MM.1S (cell line): ENCODE measurements at regions not wholly inside any gene's neighbourhood (a gene's known extent, or its start where the extent isn't known, plus 50 kb on each side); places are given as distances from the start of the nearest gene placed in this dataset.
"Not testable (repeated sequence)": the region's sequence is repeated elsewhere in the genome, so short reads cannot be mapped to it uniquely, and the experiment has no call there.

ENCODE experiments used
- DNase-seq: peaks from one replicate; pipeline ENCODE4 v3.0.0-alpha.2; 2015
- H2AFZ ChIP-seq: fragments of 300-600 bp; sonication (generic); 2 replicates; pipeline ENCODE4 v1.6.0; 2016; ENCODE audit warnings: antibody characterized with exemption, low read length
- H3F3A ChIP-seq: fragments of 300-600 bp; sonication (generic); 2 replicates; pipeline ENCODE4 v1.6.1; 2016; ENCODE audit warnings: mild to moderate bottlenecking, antibody characterized with exemption, low read length, moderate library complexity, mixed read lengths; ENCODE audit not compliant: insufficient read depth
- H3K27ac ChIP-seq: fragments of 300-600 bp; sonication (generic); 2 replicates; pipeline ENCODE4 v1.5.1; 2016; ENCODE audit warnings: mild to moderate bottlenecking, low read length
- H3K27me3 ChIP-seq: fragments of 300-600 bp; sonication (generic); replicated peaks from 2 replicates; pipeline ENCODE4 v1.6.0; 2016; ENCODE audit warnings: low read length; ENCODE audit not compliant: insufficient read depth
- H3K36me3 ChIP-seq: fragments of 300-600 bp; sonication (generic); replicated peaks from 2 replicates; pipeline ENCODE4 v1.6.1; 2016; ENCODE audit warnings: mild to moderate bottlenecking, low read length, mixed read lengths; ENCODE audit not compliant: insufficient read depth
- H3K4me1 ChIP-seq: fragments of 300-600 bp; sonication (generic); 2 replicates; pipeline ENCODE4 v1.6.1; 2016; ENCODE audit warnings: low read length, mixed read lengths
- H3K4me2 ChIP-seq: fragments of 300-600 bp; sonication (generic); 2 replicates; pipeline ENCODE4 v1.6.0; 2016; ENCODE audit warnings: low read depth, low read length
- H3K4me3 ChIP-seq: fragments of 300-600 bp; sonication (generic); 2 replicates; pipeline ENCODE4 v1.5.1; 2016; ENCODE audit warnings: low read length, mixed read lengths
- H3K79me2 ChIP-seq: fragments of 300-600 bp; sonication (generic); 2 replicates; pipeline ENCODE4 v1.6.1; 2016; ENCODE audit warnings: mixed run types, low read length, mixed read lengths
- H3K9ac ChIP-seq: fragments of 300-600 bp; sonication (generic); 2 replicates; pipeline ENCODE4 v1.6.1; 2016; ENCODE audit warnings: low read length, mixed read lengths
- H3K9me2 ChIP-seq: fragments of 300-600 bp; sonication (generic); replicated peaks from 2 replicates; pipeline ENCODE4 v1.6.1; 2016; ENCODE audit warnings: mild to moderate bottlenecking, low read length, mixed read lengths; ENCODE audit not compliant: insufficient read depth
- H3K9me3 ChIP-seq: fragments of 300-600 bp; sonication (generic); replicated peaks from 2 replicates; pipeline ENCODE4 v1.6.1; 2016; ENCODE audit warnings: mild to moderate bottlenecking, low read length, mixed read lengths; ENCODE audit not compliant: insufficient read depth
- H4K20me1 ChIP-seq: fragments of 300-600 bp; sonication (generic); 2 replicates; pipeline ENCODE4 v1.6.1; 2016; ENCODE audit warnings: mild to moderate bottlenecking, low read length, moderate library complexity, mixed read lengths; ENCODE audit not compliant: insufficient read depth
- CTCF ChIP-seq: fragments of 300-600 bp; sonication (generic); IDR thresholded peaks from 2 replicates; pipeline ENCODE4 v1.5.1; 2016; ENCODE audit warnings: antibody characterized with exemption, low read length, mixed read lengths
- EZH2 ChIP-seq: fragments of 300-600 bp; sonication (generic); optimal IDR thresholded peaks from 2 replicates; pipeline ENCODE3; 2017; ENCODE audit warnings: low read depth, mild to moderate bottlenecking, antibody characterized with exemption, low read length, mixed read lengths
- EZH2phosphoT487 ChIP-seq: fragments of 300-600 bp; sonication (generic); IDR thresholded peaks from 2 replicates; pipeline ENCODE4 v1.6.1; 2018; ENCODE audit warnings: antibody characterized with exemption, low read length

- H4K20me1 ChIP-seq, result no peaks in the 10 kb centered on the region
- no peak overlapping the region for H3K4me2 ChIP-seq
- H3K36me3 ChIP-seq, result no peaks in the 10 kb centered on the region
- H3K27me3 ChIP-seq, result no peaks in the 10 kb centered on the region
- H3K9ac ChIP-seq, result no peak overlapping the region
- H3F3A ChIP-seq, result no peaks in the 10 kb centered on the region
- H3K4me3 ChIP-seq, result no peak overlapping the region
- DNase-seq, result no peak
- no peak overlapping the region for H2AFZ ChIP-seq
- H3K9me2 ChIP-seq, result no peaks in the 10 kb centered on the region
- no peaks in the 10 kb centered on the region for H3K9me3 ChIP-seq
- TF ChIP-seq CTCF (no peak), EZH2phosphoT487 (no peak), EZH2 (no peak)
- no peaks in the 10 kb centered on the region for H3K4me1 ChIP-seq
- H3K27ac ChIP-seq, result no peak overlapping the region
- H3K79me2 ChIP-seq, result no peaks in the 10 kb centered on the region
Observed at GRCh38 chr3:161940621-161940965, 444.0 kb downstream of the OTOL1 start.

- Histone ChIP-seq H3K79me2 (no peaks in the 10 kb centered on the region), H3K4me1 (no peaks in the 10 kb centered on the region), H3K9me3 (no peaks in the 10 kb centered on the region), H3K9ac (no peak overlapping the region), H3K27ac (no peak overlapping the region), H3F3A (no peaks in the 10 kb centered on the region), H3K27me3 (no peaks in the 10 kb centered on the region), H2AFZ (no peak overlapping the region), H3K4me2 (no peak overlapping the region), H3K4me3 (no peak overlapping the region), H3K9me2 (no peaks in the 10 kb centered on the region), H4K20me1 (no peaks in the 10 kb centered on the region), H3K36me3 (no peaks in the 10 kb centered on the region)
- TF ChIP-seq CTCF (no peak), EZH2 (no peak), EZH2phosphoT487 (no peak)
- no peak for DNase-seq
Observed at GRCh38 chr3:161941891-161942290, 445.3 kb downstream of the OTOL1 start.

- not testable (repeated sequence) for H3K36me3 ChIP-seq, DNase-seq, H3K4me2 ChIP-seq, H2AFZ ChIP-seq, H3K9ac ChIP-seq, H3K9me3 ChIP-seq, H4K20me1 ChIP-seq, H3K27me3 ChIP-seq, H3K27ac ChIP-seq, H3K4me3 ChIP-seq, H3F3A ChIP-seq, H3K4me1 ChIP-seq, H3K9me2 ChIP-seq, H3K79me2 ChIP-seq
Observed at GRCh38 chr3:161943801-161944345, 447.3 kb downstream of the OTOL1 start.

GRCh38 chr3:161946443-161946960, 449.9 kb downstream of the OTOL1 start:
- DNase-seq, result no peak
- no peak overlapping the region for H3K27ac ChIP-seq

More at GRCh38 chr3:161946443-161946960, 449.9 kb downstream of the OTOL1 start:
- no peak overlapping the region for H2AFZ ChIP-seq
- no peaks in the 10 kb centered on the region for H3K9me3 ChIP-seq
- no peaks in the 10 kb centered on the region for H3K9me2 ChIP-seq
- H3K4me1 ChIP-seq, result no peaks in the 10 kb centered on the region
- TF ChIP-seq CTCF (no peak), EZH2 (no peak), EZH2phosphoT487 (no peak)
- H3K79me2 ChIP-seq, result no peaks in the 10 kb centered on the region
- H3K9ac ChIP-seq, result no peak overlapping the region
- H3F3A ChIP-seq, result no peaks in the 10 kb centered on the region
- no peak overlapping the region for H3K4me3 ChIP-seq
- H3K27me3 ChIP-seq, result no peaks in the 10 kb centered on the region
- no peaks in the 10 kb centered on the region for H4K20me1 ChIP-seq
- no peak overlapping the region for H3K4me2 ChIP-seq
- H3K36me3 ChIP-seq, result no peaks in the 10 kb centered on the region
